GM12878 (cell line): ENCODE measurements at regions not wholly inside any gene's neighbourhood (a gene's known extent, or its start where the extent isn't known, plus 50 kb on each side); places are given as distances from the start of the nearest gene placed in this dataset.
"Not testable (repeated sequence)": the region's sequence is repeated elsewhere in the genome, so short reads cannot be mapped to it uniquely, and the experiment has no call there.

Source experiments
- ATF7 ChIP-seq: fragments of 450-650 bp; IDR thresholded peaks from 2 replicates; pipeline ENCODE4 v1.6.1; 2016; ENCODE audit warnings: low read depth, mild to moderate bottlenecking
- CEBPB ChIP-seq, 2 experiments: fragments of 150-350 bp in 1 of 2; IDR thresholded peaks; 2 replicates each; pipeline ENCODE4 v1.6.1; 2012 to 2014; ENCODE audit warnings: low read depth in 2 of 2, low read length in 2 of 2, borderline replicate concordance in 1 of 2, inconsistent platforms in 1 of 2
- CREB1 ChIP-seq: IDR thresholded peaks from 2 replicates; pipeline ENCODE4 v1.6.1; 2012; ENCODE audit warnings: low read depth, mild to moderate bottlenecking, inconsistent platforms
- CTCF ChIP-seq, 3 experiments: IDR thresholded peaks in 2 of 3; conservative IDR thresholded peaks in 1 of 3; 2 replicates each; pipeline ENCODE4 v1.5.1; 2011; ENCODE audit warnings: low read depth in 3 of 3, low read length in 3 of 3, mild to moderate bottlenecking in 3 of 3, control low read depth in 2 of 3, moderate library complexity in 2 of 3, inconsistent platforms in 1 of 3, mixed read lengths in 1 of 3; ENCODE audit not compliant: control insufficient read depth in 2 of 3, insufficient read depth in 1 of 3; ENCODE audit errors: extremely low read depth in 1 of 3
- IRF3 ChIP-seq: fragments of 450-650 bp; IDR thresholded peaks from 2 replicates; pipeline ENCODE4 v1.6.1; 2014; ENCODE audit warnings: mild to moderate bottlenecking
- JUND ChIP-seq: IDR thresholded peaks from 2 replicates; pipeline ENCODE4 v1.6.1; 2012; ENCODE audit warnings: low read depth, mild to moderate bottlenecking, low read length, improper control_type of control experiment, moderate library complexity
- NR2C2 ChIP-seq: IDR thresholded peaks from 2 replicates; pipeline ENCODE4 v1.6.1; 2011; ENCODE audit warnings: borderline replicate concordance, low read depth; ENCODE audit not compliant: control insufficient read depth, insufficient read length
- PBX3 ChIP-seq: IDR thresholded peaks from 2 replicates; pipeline ENCODE4 v1.6.1; 2011; ENCODE audit warnings: mild to moderate bottlenecking, low read depth, low read length, moderate library complexity; ENCODE audit not compliant: insufficient replicate concordance
- POLR2A ChIP-seq: IDR thresholded peaks from 2 replicates; pipeline ENCODE4 v1.6.1; 2011; ENCODE audit warnings: low read depth, mild to moderate bottlenecking, low read length
- RELA ChIP-seq: fragments of 450-650 bp; IDR thresholded peaks from 2 replicates; pipeline ENCODE4 v1.8.0; 2014; ENCODE audit warnings: borderline replicate concordance; ENCODE audit not compliant: partially characterized antibody
- TAF1 ChIP-seq: IDR thresholded peaks from 2 replicates; pipeline ENCODE4 v1.6.1; 2011; ENCODE audit warnings: mild to moderate bottlenecking, low read depth, low read length, borderline replicate concordance
- YY1 ChIP-seq: IDR thresholded peaks from 2 replicates; pipeline ENCODE4 v1.6.1; 2011; ENCODE audit warnings: low read depth, mild to moderate bottlenecking, low read length
- ZNF24 ChIP-seq: fragments of 450-650 bp; IDR thresholded peaks from 2 replicates; pipeline ENCODE4 v1.6.1; 2017; ENCODE audit warnings: antibody characterized with exemption, mild to moderate bottlenecking
- ZNF384 ChIP-seq: IDR thresholded peaks from 2 replicates; pipeline ENCODE4 v1.6.1; 2012; ENCODE audit warnings: low read depth, mild to moderate bottlenecking, low read length, improper control_type of control experiment, borderline replicate concordance

GRCh38 chr21:5139528-5139927, 5381.9 kb upstream of the TPTE start:
- TF ChIP-seq ZNF384; IRF3; TAF1; CTCF (IDR thresholded peaks at IDR 0.05 in 2 of 3, conservative IDR thresholded peaks at IDR 0.05 in 1 of 3; ENCODE audit: control insufficient read depth in 2 of 3, extremely low read depth in 1 of 3, insufficient read depth in 1 of 3, low read depth in 3 of 3, low read length in 3 of 3); RELA; ZNF24; YY1; JUND; ATF7; NR2C2; CREB1; POLR2A; CEBPB (IDR thresholded peaks at IDR 0.05; ENCODE audit: borderline replicate concordance in 1 of 2, low read depth in 2 of 2, low read length in 2 of 2); PBX3: not testable (repeated sequence)
